ENCODE measurements at regions not wholly inside any gene's neighbourhood (a gene's known extent, or its start where the extent isn't known, plus 50 kb on each side); places are given as distances from the start of the nearest gene placed in this dataset.

GRCh38 chr9:28758341-28758740 lies 1185.1 kb upstream of the C9orf72 start:
- TF ChIP-seq ZNF274 (IDR thresholded peaks at IDR 0.05; ENCODE audit: low read depth, low read length): no peak
- TF ChIP-seq YY1 (IDR thresholded peaks at IDR 0.05; ENCODE audit: insufficient read depth, insufficient read length): no peak
- no peak for TF ChIP-seq SUZ12 (IDR thresholded peaks at IDR 0.05; ENCODE audit: extremely low read depth, insufficient read depth, insufficient read length)

Data from NT2/D1 (cell line).